CD4-positive, alpha-beta memory T cell (primary cell): ENCODE measurements at regions not wholly inside any gene's neighbourhood (a gene's known extent, or its start where the extent isn't known, plus 50 kb on each side); places are given as distances from the start of the nearest gene placed in this dataset.

Experiments used
- CTCF ChIA-PET: fragments of 350-600 bp; sonication (Branson Sonifier 250); formaldehyde crosslinking; loops from one replicate; lab custom pipeline; 2021; ENCODE audit warnings: inconsistent platforms; ENCODE audit not compliant: partially characterized antibody; lab: Charles Lee
- POLR2A ChIA-PET: fragments of 350-600 bp; sonication (Branson Sonifier 250); formaldehyde crosslinking; loops from one replicate; lab custom pipeline; 2021; ENCODE audit not compliant: partially characterized antibody; lab: Charles Lee
- DNase-seq, 5 donors: peaks; one replicate each; pipeline versions ENCODE4 v3.0.0 to v3.0.0-alpha.2; 2020 to 2022; ENCODE audit warnings: mixed read lengths in 1 of 5
- H3K27ac ChIP-seq: one replicate; pipeline ENCODE4 v1.7.0; 2013; ENCODE audit warnings: low read depth, low read length
- H3K27me3 ChIP-seq: 2 replicates; pipeline ENCODE4 v1.7.0; 2013; ENCODE audit warnings: mild to moderate bottlenecking, low read length, moderate library complexity; ENCODE audit not compliant: insufficient read depth
- H3K36me3 ChIP-seq: 2 replicates; pipeline ENCODE4 v1.7.0; 2013; ENCODE audit warnings: mild to moderate bottlenecking, low read length, moderate library complexity; ENCODE audit not compliant: insufficient read depth
- H3K4me1 ChIP-seq: 2 replicates; pipeline ENCODE4 v1.7.0; 2013; ENCODE audit warnings: mild to moderate bottlenecking, low read length, moderate library complexity; ENCODE audit not compliant: insufficient read depth
- H3K4me3 ChIP-seq, 2 donors: one replicate each; pipeline ENCODE4 v1.7.0; 2013; ENCODE audit warnings: low read length in 2 of 2, mild to moderate bottlenecking in 1 of 2
- H3K9me3 ChIP-seq, 2 donors: one replicate each; pipeline ENCODE4 v1.7.0; 2013; ENCODE audit warnings: low read length in 2 of 2, control low read depth in 1 of 2; ENCODE audit not compliant: control insufficient read depth in 1 of 2
- H3K27ac Mint-ChIP-seq, 7 donors: one replicate each; pipeline ENCODE4 v1.8.0; 2020 to 2021; ENCODE audit warnings: mixed read lengths in 7 of 7, mild to moderate bottlenecking in 6 of 7, inconsistent platforms in 3 of 7, moderate library complexity in 3 of 7
- H3K27me3 Mint-ChIP-seq, 2 donors: one replicate each; pipeline ENCODE4 v1.8.0; 2020 to 2021; ENCODE audit warnings: mixed read lengths in 2 of 2
- H3K36me3 Mint-ChIP-seq, 2 donors: one replicate each; pipeline ENCODE4 v1.8.0; 2020 to 2021; ENCODE audit warnings: mixed read lengths in 2 of 2, inconsistent platforms in 1 of 2, mild to moderate bottlenecking in 1 of 2
- H3K4me1 Mint-ChIP-seq, 4 donors: one replicate each; pipeline ENCODE4 v1.8.0; 2020 to 2021; ENCODE audit warnings: mixed read lengths in 4 of 4, mild to moderate bottlenecking in 1 of 4
- H3K4me3 Mint-ChIP-seq, 8 donors: one replicate each; pipeline ENCODE4 v1.8.0; 2020 to 2021; ENCODE audit warnings: mixed read lengths in 8 of 8, mild to moderate bottlenecking in 7 of 8, moderate library complexity in 6 of 8, inconsistent platforms in 3 of 8
- H3K9me3 Mint-ChIP-seq, 8 donors: one replicate each; pipeline ENCODE4 v1.8.0; 2020 to 2021; ENCODE audit warnings: mixed read lengths in 8 of 8, mild to moderate bottlenecking in 5 of 8, inconsistent platforms in 3 of 8, moderate library complexity in 1 of 8
- intact Hi-C: fragments of 100-400 bp; cut with micrococcal nuclease; formaldehyde crosslinking; loops from one replicate; pipeline ENCODE4 v1.15.1; 2023

GRCh38 chr7:30212701-30213111, 71.7 kb upstream of the ZNRF2 start:
- intact Hi-C loops = no loop called here
- H3K27me3 Mint-ChIP-seq = peaks cover 14 to 16% of the 10 kb centered on the region in 2 donors
- no peaks in the 10 kb centered on the region for H3K36me3 Mint-ChIP-seq
- Histone ChIP-seq H3K9me3 (no peaks in the 10 kb centered on the region), H3K4me1 (no peaks in the 10 kb centered on the region), H3K36me3 (no peaks in the 10 kb centered on the region), H3K27ac (no peak overlapping the region), H3K4me3 (no peak overlapping the region), H3K27me3 (no peaks in the 10 kb centered on the region)
- CTCF ChIA-PET = no interaction called here
- no peak overlapping the region for H3K4me3 Mint-ChIP-seq
- no peaks in the 10 kb centered on the region for H3K4me1 Mint-ChIP-seq
- H3K9me3 Mint-ChIP-seq = peaks cover 0 to 9% (median 2%) of the 10 kb centered on the region in 8 donors
- no peak overlapping the region for H3K27ac Mint-ChIP-seq
- DNase-seq = no peak
- POLR2A ChIA-PET = no interaction called here

GRCh38 chr7:30213637-30214036, 70.8 kb upstream of the ZNRF2 start:
- Mint-ChIP-seq H3K9me3 (peaks cover 0 to 12% (median 5%) of the 10 kb centered on the region in 8 donors), H3K4me1 (no peaks in the 10 kb centered on the region), H3K27ac (no peak overlapping the region), H3K36me3 (no peaks in the 10 kb centered on the region), H3K27me3 (peaks cover 14 to 17% of the 10 kb centered on the region in 2 donors), H3K4me3 (no peak overlapping the region)
- Histone ChIP-seq H3K9me3 (no peaks in the 10 kb centered on the region), H3K27me3 (no peaks in the 10 kb centered on the region), H3K4me3 (no peak overlapping the region), H3K36me3 (no peaks in the 10 kb centered on the region), H3K4me1 (no peaks in the 10 kb centered on the region), H3K27ac (no peak overlapping the region)
- intact Hi-C loops = no loop called here
- ChIA-PET POLR2A (no interaction called here), CTCF (interaction anchor here (0.6 kb wide), 1 partner anchor 132 kb away, joined by 3 read pairs; no protein-coding TSS in a partner anchor)
- no peak for DNase-seq

- peaks cover 14 to 17% of the 10 kb centered on the region in 2 donors for H3K27me3 Mint-ChIP-seq
- CTCF ChIA-PET = interaction anchor here (1.4 kb wide), 1 partner anchor 10 kb away, joined by 4 read pairs; no protein-coding TSS in a partner anchor
- H3K27ac ChIP-seq = no peak overlapping the region
- H3K4me1 Mint-ChIP-seq = no peaks in the 10 kb centered on the region
- peaks cover 0 to 22% (median 11%) of the 10 kb centered on the region in 8 donors for H3K9me3 Mint-ChIP-seq
- intact Hi-C loops = no loop called here
- no peaks in the 10 kb centered on the region for H3K4me1 ChIP-seq
- H3K36me3 Mint-ChIP-seq = peaks cover 0 to 3% of the 10 kb centered on the region in 2 donors
- no peak overlapping the region for H3K27ac Mint-ChIP-seq
- H3K9me3 ChIP-seq = no peaks in the 10 kb centered on the region
- no peaks in the 10 kb centered on the region for H3K36me3 ChIP-seq
- no peak overlapping the region for H3K4me3 ChIP-seq
- DNase-seq = no peak
- no peaks in the 10 kb centered on the region for H3K27me3 ChIP-seq
- POLR2A ChIA-PET = no interaction called here
- H3K4me3 Mint-ChIP-seq = no peak overlapping the region
Measured at GRCh38 chr7:30214651-30215137, 69.7 kb upstream of the ZNRF2 start.

DNA sequence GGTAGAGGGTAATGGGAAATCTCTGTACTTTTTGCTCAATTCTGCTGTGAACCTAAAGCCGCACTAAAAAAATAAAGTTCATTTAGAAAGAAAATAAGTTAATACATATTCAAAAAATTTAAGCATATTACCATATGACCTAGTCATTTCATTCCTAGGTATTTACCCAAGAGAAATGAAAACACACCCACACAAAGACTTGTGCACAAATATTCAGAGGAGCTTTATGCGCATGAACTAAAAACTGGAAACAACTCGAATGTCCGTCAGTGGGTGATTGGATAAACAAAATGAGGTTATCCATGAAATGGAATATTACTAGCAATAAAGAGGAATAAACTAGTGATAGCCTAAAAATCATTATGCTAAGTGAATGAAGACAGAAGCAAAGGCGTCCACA, 62.6 kb upstream of the ZNRF2 start:
- DNase-seq = no peak
- H3K4me3 Mint-ChIP-seq = no peak overlapping the region
- H3K27ac Mint-ChIP-seq = no peak overlapping the region
- ChIA-PET CTCF (no interaction called here), POLR2A (no interaction called here)
- H3K27me3 Mint-ChIP-seq = peaks cover 4 to 6% of the 10 kb centered on the region in 2 donors
- H3K9me3 Mint-ChIP-seq = peaks cover 0 to 24% (median 13%) of the 10 kb centered on the region in 8 donors
- no peaks in the 10 kb centered on the region for H3K36me3 ChIP-seq
- no peaks in the 10 kb centered on the region for H3K4me1 Mint-ChIP-seq
- no peaks in the 10 kb centered on the region for H3K9me3 ChIP-seq
- H3K36me3 Mint-ChIP-seq = peaks cover 0 to 9% of the 10 kb centered on the region in 2 donors
- H3K27ac ChIP-seq = no peak overlapping the region
- H3K4me3 ChIP-seq = no peak overlapping the region
- H3K27me3 ChIP-seq = no peaks in the 10 kb centered on the region
- no peaks in the 10 kb centered on the region for H3K4me1 ChIP-seq
- intact Hi-C loops = no loop called here

- intact Hi-C loops = no loop called here
- H3K9me3 Mint-ChIP-seq = peaks cover 0 to 20% (median 13%) of the 10 kb centered on the region in 8 donors
- CTCF ChIA-PET = no interaction called here
Measured at GRCh38 chr7:30222515-30223215, 61.7 kb upstream of the ZNRF2 start.

GRCh38 chr7:30223896-30224295, 60.5 kb upstream of the ZNRF2 start:
- H3K27me3 Mint-ChIP-seq = no peaks in the 10 kb centered on the region
- H3K4me3 Mint-ChIP-seq = no peak overlapping the region
- CTCF ChIA-PET = no interaction called here
- DNase-seq = no peak
- H3K9me3 Mint-ChIP-seq = peaks cover 0 to 14% (median 6%) of the 10 kb centered on the region in 8 donors
- POLR2A ChIA-PET = no interaction called here
- Histone ChIP-seq H3K4me3 (no peak overlapping the region), H3K36me3 (no peaks in the 10 kb centered on the region), H3K27ac (no peak overlapping the region), H3K4me1 (no peaks in the 10 kb centered on the region), H3K9me3 (no peaks in the 10 kb centered on the region), H3K27me3 (no peaks in the 10 kb centered on the region)
- no peak overlapping the region for H3K27ac Mint-ChIP-seq
- no peaks in the 10 kb centered on the region for H3K4me1 Mint-ChIP-seq
- intact Hi-C loops = no loop called here
- peaks cover 0 to 9% of the 10 kb centered on the region in 2 donors for H3K36me3 Mint-ChIP-seq

More at GRCh38 chr7:30222515-30223215, 61.7 kb upstream of the ZNRF2 start:
- Mint-ChIP-seq H3K27ac (peak overlapping the region in 1 of 7 donors; percentile 56), H3K27me3 (peaks cover 0 to 1% of the 10 kb centered on the region in 2 donors), H3K36me3 (peaks cover 0 to 9% of the 10 kb centered on the region in 2 donors), H3K4me1 (no peaks in the 10 kb centered on the region), H3K4me3 (no peak overlapping the region)
- Histone ChIP-seq H3K27ac (no peak overlapping the region), H3K4me3 (no peak overlapping the region), H3K36me3 (no peaks in the 10 kb centered on the region), H3K27me3 (no peaks in the 10 kb centered on the region), H3K4me1 (no peaks in the 10 kb centered on the region), H3K9me3 (no peaks in the 10 kb centered on the region)
- no peak for DNase-seq
- POLR2A ChIA-PET = no interaction called here

DNA sequence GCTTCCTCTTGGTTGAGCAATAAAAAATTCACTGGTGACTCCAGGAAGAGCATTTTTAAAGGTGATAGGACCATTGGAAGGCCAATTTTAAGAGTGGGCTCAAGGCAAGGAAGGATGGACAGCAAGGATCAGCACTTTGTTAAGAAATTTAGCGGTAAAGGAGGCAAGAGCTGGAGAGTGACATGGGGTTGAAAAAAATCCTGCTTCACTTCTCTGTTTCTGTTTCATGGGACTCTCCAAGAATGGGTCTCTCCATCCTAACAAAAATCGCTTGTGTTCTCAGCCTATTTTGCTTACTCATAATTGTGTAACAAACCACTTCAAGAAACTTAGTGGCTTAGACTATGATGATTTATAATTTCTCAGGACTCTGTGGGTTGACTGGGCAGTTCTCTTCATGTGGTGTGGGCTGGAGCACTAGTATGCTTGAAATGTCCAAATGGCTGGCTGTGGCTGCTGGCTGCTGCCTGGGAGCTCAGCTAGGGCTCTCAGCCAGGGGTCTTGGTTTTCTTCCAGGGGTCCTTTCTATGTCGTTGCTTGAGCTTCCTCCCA, 59.8 kb upstream of the ZNRF2 start:
- Mint-ChIP-seq H3K27ac (no peak overlapping the region), H3K36me3 (peaks cover 0 to 7% of the 10 kb centered on the region in 2 donors), H3K4me3 (no peak overlapping the region), H3K4me1 (no peaks in the 10 kb centered on the region), H3K9me3 (peaks cover 0 to 8% (median 3%) of the 10 kb centered on the region in 8 donors), H3K27me3 (no peaks in the 10 kb centered on the region)
- no peak for DNase-seq
- POLR2A ChIA-PET = no interaction called here
- H3K9me3 ChIP-seq = no peaks in the 10 kb centered on the region
- CTCF ChIA-PET = interaction anchor here (1.2 kb wide), 1 partner anchor 9 kb away, joined by 4 read pairs; no protein-coding TSS in a partner anchor
- no peak overlapping the region for H3K4me3 ChIP-seq
- intact Hi-C loops = no loop called here
- H3K36me3 ChIP-seq = no peaks in the 10 kb centered on the region
- no peaks in the 10 kb centered on the region for H3K27me3 ChIP-seq
- H3K27ac ChIP-seq = no peak overlapping the region
- no peaks in the 10 kb centered on the region for H3K4me1 ChIP-seq
